Mesodermal cell (in vitro differentiated cells): ENCODE measurements at regions not wholly inside any gene's neighbourhood (a gene's known extent, or its start where the extent isn't known, plus 50 kb on each side); places are given as distances from the start of the nearest gene placed in this dataset.
A peak's percentile ranks its signal among the peaks of the same experiment; 100 is the strongest.

Experiments
- H3K27ac ChIP-seq: 2 replicates; pipeline ENCODE4 v1.7.0; 2013; ENCODE audit warnings: mild to moderate bottlenecking, low read depth, low read length, moderate library complexity; ENCODE audit not compliant: severe bottlenecking
- H3K36me3 ChIP-seq: 2 replicates; pipeline ENCODE4 v1.7.1; 2013; ENCODE audit warnings: mild to moderate bottlenecking, low read length, moderate library complexity; ENCODE audit not compliant: control insufficient read depth, insufficient read depth
- H3K4me1 ChIP-seq: one replicate; pipeline ENCODE4 v1.7.1; 2013; ENCODE audit warnings: mild to moderate bottlenecking, low read length; ENCODE audit not compliant: insufficient read depth, control insufficient read depth, poor library complexity, severe bottlenecking
- H3K4me3 ChIP-seq: 2 replicates; pipeline ENCODE4 v1.7.0; 2013; ENCODE audit warnings: low read length, control low read depth, mild to moderate bottlenecking; ENCODE audit not compliant: insufficient read depth, poor library complexity, severe bottlenecking; ENCODE audit errors: extremely low read depth
- H3K9me3 ChIP-seq: 2 replicates; pipeline ENCODE4 v1.7.1; 2013; ENCODE audit warnings: mild to moderate bottlenecking, low read length, moderate library complexity; ENCODE audit not compliant: control insufficient read depth
- WGBS, 2 experiments: methylation state at CpG; one replicate each; pipeline ENCODE4 v1.1.5; 2013; ENCODE audit warnings: missing lambda C conversion rate in 2 of 2; ENCODE audit not compliant: insufficient coverage in 2 of 2; 5-methylcytosine and 5-hydroxymethylcytosine counted together

GRCh38 chr10:52623761-52624160 lies 148.8 kb downstream of the MBL2 start:
- Histone ChIP-seq H3K4me1 (no peaks in the 10 kb centered on the region), H3K9me3 (no peaks in the 10 kb centered on the region), H3K36me3 (no peaks in the 10 kb centered on the region), H3K27ac (no peak overlapping the region), H3K4me3 (no peak overlapping the region)
- WGBS, 2 experiments = no CpG with 5 or more reads among the region's 2 CpGs

DNA sequence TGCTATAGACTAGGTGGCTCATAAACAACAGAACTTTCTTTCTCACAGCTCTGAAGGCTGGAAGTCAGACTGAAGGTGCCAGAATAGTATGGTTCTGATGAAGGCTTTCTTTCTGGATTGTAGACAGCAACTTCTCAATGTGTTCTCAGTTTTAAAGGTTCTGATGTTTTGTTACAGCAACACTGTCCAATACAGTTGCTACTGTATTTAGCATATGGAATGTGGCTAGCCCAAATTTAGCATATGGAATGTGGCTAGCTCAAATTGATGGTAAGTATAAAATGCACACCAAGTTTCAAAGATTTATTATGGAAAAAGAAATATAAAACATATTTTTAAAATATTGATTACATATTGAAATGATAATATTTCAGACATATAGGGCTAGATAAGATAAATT lies 145.3 kb downstream of the MBL2 start:
- Histone ChIP-seq H3K4me1 (no peaks in the 10 kb centered on the region), H3K27ac (no peak overlapping the region), H3K36me3 (no peaks in the 10 kb centered on the region), H3K4me3 (no peak overlapping the region), H3K9me3 (no peaks in the 10 kb centered on the region)

- Histone ChIP-seq H3K27ac (no peak overlapping the region), H3K9me3 (no peaks in the 10 kb centered on the region), H3K36me3 (no peaks in the 10 kb centered on the region), H3K4me3 (no peak overlapping the region), H3K4me1 (no peaks in the 10 kb centered on the region)
- WGBS, 2 experiments = 40 to 48% methylated on average over 2 of the region's 2 CpGs
Measured at GRCh38 chr10:52631146-52631545, 141.4 kb downstream of the MBL2 start.

- Histone ChIP-seq H3K27ac (no peak overlapping the region), H3K4me3 (no peak overlapping the region), H3K9me3 (no peaks in the 10 kb centered on the region), H3K36me3 (no peaks in the 10 kb centered on the region), H3K4me1 (no peaks in the 10 kb centered on the region)
Measured at GRCh38 chr10:52631648-52632047, 140.9 kb downstream of the MBL2 start.

GRCh38 chr10:52632591-52632990 lies 140.0 kb downstream of the MBL2 start:
- WGBS, 2 experiments = 33 to 44% methylated on average over 2 to 3 of the region's 3 CpGs
- peak overlapping the region; percentile 23 for H3K27ac ChIP-seq
- H3K36me3 ChIP-seq = no peaks in the 10 kb centered on the region
- no peak overlapping the region for H3K4me3 ChIP-seq
- no peaks in the 10 kb centered on the region for H3K4me1 ChIP-seq
- peaks cover 5% of the 10 kb centered on the region for H3K9me3 ChIP-seq

DNA sequence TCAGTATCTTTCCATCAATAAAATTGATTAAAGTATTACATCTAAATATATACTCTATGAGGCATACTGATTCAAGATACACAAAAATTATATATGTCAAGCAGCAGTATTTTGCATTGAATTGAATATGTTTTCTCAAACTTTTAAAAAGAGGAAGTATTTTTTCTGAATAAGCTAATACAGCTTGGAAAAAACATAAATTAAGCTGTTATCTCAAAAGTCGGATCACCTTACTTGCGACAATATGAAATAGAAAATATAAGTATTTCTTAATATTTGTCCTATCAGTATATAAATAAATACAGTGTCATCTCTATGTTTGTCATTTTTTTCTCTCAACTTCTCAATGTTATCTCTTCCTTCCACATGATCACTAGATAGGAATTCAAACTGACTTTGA lies 139.3 kb downstream of the MBL2 start:
- WGBS, 2 experiments = no CpG with 5 or more reads among the region's 2 CpGs
- no peak overlapping the region for H3K4me3 ChIP-seq
- no peaks in the 10 kb centered on the region for H3K36me3 ChIP-seq
- no peak overlapping the region for H3K27ac ChIP-seq
- H3K9me3 ChIP-seq = peaks cover 5% of the 10 kb centered on the region
- H3K4me1 ChIP-seq = no peaks in the 10 kb centered on the region

- Histone ChIP-seq H3K4me1 (no peaks in the 10 kb centered on the region), H3K27ac (no peak overlapping the region), H3K4me3 (no peak overlapping the region), H3K36me3 (no peaks in the 10 kb centered on the region), H3K9me3 (peaks cover 5% of the 10 kb centered on the region)
- WGBS, 2 experiments = no CpG with 5 or more reads among the region's 1 CpG
Measured at GRCh38 chr10:52635651-52636050, 136.9 kb downstream of the MBL2 start.

DNA sequence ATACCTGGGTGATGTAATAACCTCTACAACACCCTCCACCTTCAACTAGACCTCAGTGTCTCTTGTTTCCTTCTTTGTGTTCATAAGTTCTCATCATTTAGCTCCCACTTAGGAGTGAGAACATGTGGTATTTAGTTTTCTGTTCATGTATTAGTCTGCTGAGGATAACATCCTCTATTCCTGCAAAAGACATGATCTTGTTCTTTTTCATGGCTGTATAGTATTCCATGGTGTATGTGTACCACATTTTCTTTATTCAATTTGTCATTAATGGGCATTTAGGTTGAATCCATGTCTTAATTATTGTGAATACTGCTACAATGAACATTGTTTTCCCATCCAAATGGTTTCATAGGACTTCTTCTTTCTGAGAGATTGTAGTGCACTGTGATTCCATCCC lies 135.7 kb downstream of the MBL2 start:
- no peaks in the 10 kb centered on the region for H3K36me3 ChIP-seq
- no peak overlapping the region for H3K27ac ChIP-seq
- peaks cover 5% of the 10 kb centered on the region for H3K9me3 ChIP-seq
- no peaks in the 10 kb centered on the region for H3K4me1 ChIP-seq
- no peak overlapping the region for H3K4me3 ChIP-seq

GRCh38 chr10:52637592-52637991 lies 135.0 kb downstream of the MBL2 start:
- no peaks in the 10 kb centered on the region for H3K4me1 ChIP-seq
- no peak overlapping the region for H3K27ac ChIP-seq

GRCh38 chr10:52639652-52640051 lies 132.9 kb downstream of the MBL2 start:
- H3K4me3 ChIP-seq = no peak overlapping the region
- H3K4me1 ChIP-seq = no peaks in the 10 kb centered on the region
- peaks cover 5% of the 10 kb centered on the region for H3K9me3 ChIP-seq
- WGBS, 2 experiments = no CpG with 5 or more reads among the region's 1 CpG
- H3K27ac ChIP-seq = no peak overlapping the region
- H3K36me3 ChIP-seq = no peaks in the 10 kb centered on the region

More at GRCh38 chr10:52637592-52637991, 135.0 kb downstream of the MBL2 start:
- no peak overlapping the region for H3K4me3 ChIP-seq
- peaks cover 5% of the 10 kb centered on the region for H3K9me3 ChIP-seq
- no CpG with 5 or more reads among the region's 1 CpG for WGBS, 2 experiments
- H3K36me3 ChIP-seq = no peaks in the 10 kb centered on the region

GRCh38 chr10:52642208-52642607 lies 130.4 kb downstream of the MBL2 start:
- H3K36me3 ChIP-seq = no peaks in the 10 kb centered on the region
- H3K9me3 ChIP-seq = no peaks in the 10 kb centered on the region
- WGBS, 2 experiments = 70 to 72% methylated on average over 4 of the region's 4 CpGs
- H3K27ac ChIP-seq = no peak overlapping the region
- H3K4me1 ChIP-seq = no peaks in the 10 kb centered on the region
- no peak overlapping the region for H3K4me3 ChIP-seq
